DND-41 (cell line): ENCODE measurements at regions not wholly inside any gene's neighbourhood (a gene's known extent, or its start where the extent isn't known, plus 50 kb on each side); places are given as distances from the start of the nearest gene placed in this dataset.

Experiments
- EZH2 ChIP-seq: IDR thresholded peaks from 3 replicates; pipeline ENCODE4 v1.6.1; 2012; ENCODE audit warnings: borderline replicate concordance, low read depth, mild to moderate bottlenecking, moderate library complexity, low read length, inconsistent platforms; ENCODE audit not compliant: severe bottlenecking
- TF ChIP-seq, protein P1 (sequence below): IDR thresholded peaks from 2 replicates; pipeline ENCODE4 v1.5.1; 2012; ENCODE audit warnings: borderline replicate concordance, low read length, moderate library complexity, mild to moderate bottlenecking; ENCODE audit not compliant: poor library complexity, severe bottlenecking; ENCODE audit errors: extremely low read depth

DNA sequence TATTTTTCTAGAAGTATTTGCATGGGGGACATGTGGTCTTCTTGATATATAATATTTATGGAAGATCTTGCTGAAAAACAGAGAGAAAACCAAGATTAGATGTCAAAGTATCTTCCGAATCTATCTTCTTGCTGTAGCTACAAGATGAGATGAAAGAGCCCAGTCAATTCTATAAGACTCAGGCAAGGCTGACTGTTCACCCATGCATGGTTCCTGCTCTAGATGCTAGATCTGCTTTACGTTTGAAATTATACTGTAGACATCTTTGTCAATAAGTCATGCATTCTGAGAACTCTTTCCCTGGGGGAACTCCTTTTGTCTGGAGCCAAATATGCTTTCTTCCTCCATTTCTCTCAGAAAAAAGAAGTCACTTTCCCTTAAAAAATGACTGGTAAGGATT lies 1292.0 kb downstream of the XPNPEP1 start:
- TF ChIP-seq, protein P1, sequence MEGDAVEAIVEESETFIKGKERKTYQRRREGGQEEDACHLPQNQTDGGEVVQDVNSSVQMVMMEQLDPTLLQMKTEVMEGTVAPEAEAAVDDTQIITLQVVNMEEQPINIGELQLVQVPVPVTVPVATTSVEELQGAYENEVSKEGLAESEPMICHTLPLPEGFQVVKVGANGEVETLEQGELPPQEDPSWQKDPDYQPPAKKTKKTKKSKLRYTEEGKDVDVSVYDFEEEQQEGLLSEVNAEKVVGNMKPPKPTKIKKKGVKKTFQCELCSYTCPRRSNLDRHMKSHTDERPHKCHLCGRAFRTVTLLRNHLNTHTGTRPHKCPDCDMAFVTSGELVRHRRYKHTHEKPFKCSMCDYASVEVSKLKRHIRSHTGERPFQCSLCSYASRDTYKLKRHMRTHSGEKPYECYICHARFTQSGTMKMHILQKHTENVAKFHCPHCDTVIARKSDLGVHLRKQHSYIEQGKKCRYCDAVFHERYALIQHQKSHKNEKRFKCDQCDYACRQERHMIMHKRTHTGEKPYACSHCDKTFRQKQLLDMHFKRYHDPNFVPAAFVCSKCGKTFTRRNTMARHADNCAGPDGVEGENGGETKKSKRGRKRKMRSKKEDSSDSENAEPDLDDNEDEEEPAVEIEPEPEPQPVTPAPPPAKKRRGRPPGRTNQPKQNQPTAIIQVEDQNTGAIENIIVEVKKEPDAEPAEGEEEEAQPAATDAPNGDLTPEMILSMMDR = no peak
- TF ChIP-seq EZH2 = no peak
